HCT116 (cell line): ENCODE measurements at regions not wholly inside any gene's neighbourhood (a gene's known extent, or its start where the extent isn't known, plus 50 kb on each side); places are given as distances from the start of the nearest gene placed in this dataset.

Source experiments
- CEBPB ChIP-seq: IDR thresholded peaks from 2 replicates; pipeline ENCODE4 v1.6.1; 2012; ENCODE audit warnings: low read depth
- EZH2 ChIP-seq: fragments of 200-600 bp; sonication (generic); IDR thresholded peaks from 2 replicates; pipeline ENCODE4 v1.6.1; 2017; ENCODE audit warnings: antibody characterized with exemption, mixed run types
- EZH2phosphoT487 ChIP-seq: fragments of 200-600 bp; IDR thresholded peaks from 2 replicates; pipeline ENCODE4 v1.6.1; 2018; ENCODE audit warnings: antibody characterized with exemption, borderline replicate concordance
- POLR2A ChIP-seq: IDR thresholded peaks from 2 replicates; pipeline ENCODE4 v1.7.0; 2011; ENCODE audit warnings: borderline replicate concordance; ENCODE audit not compliant: insufficient read depth, insufficient read length; ENCODE audit errors: extremely low read depth
- POLR2AphosphoS5 ChIP-seq: IDR thresholded peaks from 2 replicates; pipeline ENCODE4 v1.6.1; 2011; ENCODE audit warnings: mild to moderate bottlenecking, low read depth, low read length, moderate library complexity
- RAD21 ChIP-seq: IDR thresholded peaks from 2 replicates; pipeline ENCODE4 v1.6.1; 2012; ENCODE audit warnings: low read depth, mild to moderate bottlenecking
- SIN3A ChIP-seq: IDR thresholded peaks from 2 replicates; pipeline ENCODE4 v1.6.1; 2012; ENCODE audit warnings: low read depth
- YY1 ChIP-seq: IDR thresholded peaks from 2 replicates; pipeline ENCODE4 v1.6.1; 2011; ENCODE audit warnings: low read length, low read depth, moderate library complexity, mild to moderate bottlenecking; ENCODE audit not compliant: insufficient replicate concordance; ENCODE audit errors: extremely low read depth
- TF ChIP-seq, protein P1 (sequence below), 3 experiments: fragments of 200-600 bp in 1 of 3; sonication (generic) in 1 of 3; IDR thresholded peaks in 2 of 3; conservative IDR thresholded peaks in 1 of 3; 2 replicates each; pipeline ENCODE4 v1.5.1; 2012 to 2017; ENCODE audit warnings: low read depth in 2 of 3, low read length in 2 of 3, antibody characterized with exemption in 1 of 3, borderline replicate concordance in 1 of 3, control low read depth in 1 of 3, mild to moderate bottlenecking in 1 of 3, mixed read lengths in 1 of 3, mixed run types in 1 of 3, moderate library complexity in 1 of 3; ENCODE audit not compliant: insufficient read depth in 1 of 3
- TF ChIP-seq, protein P2 (sequence below): IDR thresholded peaks from 2 replicates; pipeline ENCODE4 v1.6.1; 2012
- TF ChIP-seq, protein P3 (sequence below): IDR thresholded peaks from 2 replicates; pipeline ENCODE4 v1.6.1; 2012; ENCODE audit warnings: low read depth
- TF ChIP-seq, protein P4 (sequence below): IDR thresholded peaks from 2 replicates; pipeline ENCODE4 v1.6.1; 2012

DNA sequence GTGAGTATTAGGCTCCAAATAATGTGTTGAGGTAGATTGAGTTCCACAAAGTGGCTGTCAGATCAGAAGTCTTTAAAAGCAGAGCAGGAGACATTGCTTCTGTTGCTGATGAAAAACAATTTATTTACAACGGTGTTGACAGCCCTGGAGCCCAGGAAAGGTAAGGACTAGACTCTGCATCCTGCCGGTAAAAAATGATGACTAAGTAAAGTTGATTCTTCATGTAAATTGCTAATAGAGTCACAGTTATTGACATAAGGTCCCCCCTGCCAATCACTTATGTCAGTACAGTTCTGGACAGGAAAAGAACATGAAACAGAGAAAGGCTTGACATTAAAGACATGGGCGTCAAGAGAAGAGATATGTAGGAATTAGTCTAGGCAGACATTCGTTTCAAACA is 552.5 kb downstream of the HTR1A start:
- TF ChIP-seq EZH2, result no peak
- TF ChIP-seq, protein P1, sequence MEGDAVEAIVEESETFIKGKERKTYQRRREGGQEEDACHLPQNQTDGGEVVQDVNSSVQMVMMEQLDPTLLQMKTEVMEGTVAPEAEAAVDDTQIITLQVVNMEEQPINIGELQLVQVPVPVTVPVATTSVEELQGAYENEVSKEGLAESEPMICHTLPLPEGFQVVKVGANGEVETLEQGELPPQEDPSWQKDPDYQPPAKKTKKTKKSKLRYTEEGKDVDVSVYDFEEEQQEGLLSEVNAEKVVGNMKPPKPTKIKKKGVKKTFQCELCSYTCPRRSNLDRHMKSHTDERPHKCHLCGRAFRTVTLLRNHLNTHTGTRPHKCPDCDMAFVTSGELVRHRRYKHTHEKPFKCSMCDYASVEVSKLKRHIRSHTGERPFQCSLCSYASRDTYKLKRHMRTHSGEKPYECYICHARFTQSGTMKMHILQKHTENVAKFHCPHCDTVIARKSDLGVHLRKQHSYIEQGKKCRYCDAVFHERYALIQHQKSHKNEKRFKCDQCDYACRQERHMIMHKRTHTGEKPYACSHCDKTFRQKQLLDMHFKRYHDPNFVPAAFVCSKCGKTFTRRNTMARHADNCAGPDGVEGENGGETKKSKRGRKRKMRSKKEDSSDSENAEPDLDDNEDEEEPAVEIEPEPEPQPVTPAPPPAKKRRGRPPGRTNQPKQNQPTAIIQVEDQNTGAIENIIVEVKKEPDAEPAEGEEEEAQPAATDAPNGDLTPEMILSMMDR (IDR thresholded peaks at IDR 0.05 in 2 of 3, conservative IDR thresholded peaks at IDR 0.05 in 1 of 3; ENCODE audit: borderline replicate concordance in 1 of 3, insufficient read depth in 1 of 3, low read depth in 2 of 3, low read length in 2 of 3), result no peak
- no peak for TF ChIP-seq EZH2phosphoT487
- no peak for TF ChIP-seq POLR2A
- no peak for TF ChIP-seq POLR2AphosphoS5
- TF ChIP-seq, protein P2, sequence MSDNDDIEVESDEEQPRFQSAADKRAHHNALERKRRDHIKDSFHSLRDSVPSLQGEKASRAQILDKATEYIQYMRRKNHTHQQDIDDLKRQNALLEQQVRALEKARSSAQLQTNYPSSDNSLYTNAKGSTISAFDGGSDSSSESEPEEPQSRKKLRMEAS, result no peak
- no peak for TF ChIP-seq RAD21
- TF ChIP-seq, protein P3, sequence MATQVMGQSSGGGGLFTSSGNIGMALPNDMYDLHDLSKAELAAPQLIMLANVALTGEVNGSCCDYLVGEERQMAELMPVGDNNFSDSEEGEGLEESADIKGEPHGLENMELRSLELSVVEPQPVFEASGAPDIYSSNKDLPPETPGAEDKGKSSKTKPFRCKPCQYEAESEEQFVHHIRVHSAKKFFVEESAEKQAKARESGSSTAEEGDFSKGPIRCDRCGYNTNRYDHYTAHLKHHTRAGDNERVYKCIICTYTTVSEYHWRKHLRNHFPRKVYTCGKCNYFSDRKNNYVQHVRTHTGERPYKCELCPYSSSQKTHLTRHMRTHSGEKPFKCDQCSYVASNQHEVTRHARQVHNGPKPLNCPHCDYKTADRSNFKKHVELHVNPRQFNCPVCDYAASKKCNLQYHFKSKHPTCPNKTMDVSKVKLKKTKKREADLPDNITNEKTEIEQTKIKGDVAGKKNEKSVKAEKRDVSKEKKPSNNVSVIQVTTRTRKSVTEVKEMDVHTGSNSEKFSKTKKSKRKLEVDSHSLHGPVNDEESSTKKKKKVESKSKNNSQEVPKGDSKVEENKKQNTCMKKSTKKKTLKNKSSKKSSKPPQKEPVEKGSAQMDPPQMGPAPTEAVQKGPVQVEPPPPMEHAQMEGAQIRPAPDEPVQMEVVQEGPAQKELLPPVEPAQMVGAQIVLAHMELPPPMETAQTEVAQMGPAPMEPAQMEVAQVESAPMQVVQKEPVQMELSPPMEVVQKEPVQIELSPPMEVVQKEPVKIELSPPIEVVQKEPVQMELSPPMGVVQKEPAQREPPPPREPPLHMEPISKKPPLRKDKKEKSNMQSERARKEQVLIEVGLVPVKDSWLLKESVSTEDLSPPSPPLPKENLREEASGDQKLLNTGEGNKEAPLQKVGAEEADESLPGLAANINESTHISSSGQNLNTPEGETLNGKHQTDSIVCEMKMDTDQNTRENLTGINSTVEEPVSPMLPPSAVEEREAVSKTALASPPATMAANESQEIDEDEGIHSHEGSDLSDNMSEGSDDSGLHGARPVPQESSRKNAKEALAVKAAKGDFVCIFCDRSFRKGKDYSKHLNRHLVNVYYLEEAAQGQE, result no peak
- TF ChIP-seq SIN3A, result no peak
- TF ChIP-seq, protein P4, sequence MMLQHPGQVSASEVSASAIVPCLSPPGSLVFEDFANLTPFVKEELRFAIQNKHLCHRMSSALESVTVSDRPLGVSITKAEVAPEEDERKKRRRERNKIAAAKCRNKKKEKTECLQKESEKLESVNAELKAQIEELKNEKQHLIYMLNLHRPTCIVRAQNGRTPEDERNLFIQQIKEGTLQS, result no peak
- no peak for TF ChIP-seq YY1
- no peak for TF ChIP-seq CEBPB
